ENCODE measurements at regions not wholly inside any gene's neighbourhood (a gene's known extent, or its start where the extent isn't known, plus 50 kb on each side); places are given as distances from the start of the nearest gene placed in this dataset.

DNA sequence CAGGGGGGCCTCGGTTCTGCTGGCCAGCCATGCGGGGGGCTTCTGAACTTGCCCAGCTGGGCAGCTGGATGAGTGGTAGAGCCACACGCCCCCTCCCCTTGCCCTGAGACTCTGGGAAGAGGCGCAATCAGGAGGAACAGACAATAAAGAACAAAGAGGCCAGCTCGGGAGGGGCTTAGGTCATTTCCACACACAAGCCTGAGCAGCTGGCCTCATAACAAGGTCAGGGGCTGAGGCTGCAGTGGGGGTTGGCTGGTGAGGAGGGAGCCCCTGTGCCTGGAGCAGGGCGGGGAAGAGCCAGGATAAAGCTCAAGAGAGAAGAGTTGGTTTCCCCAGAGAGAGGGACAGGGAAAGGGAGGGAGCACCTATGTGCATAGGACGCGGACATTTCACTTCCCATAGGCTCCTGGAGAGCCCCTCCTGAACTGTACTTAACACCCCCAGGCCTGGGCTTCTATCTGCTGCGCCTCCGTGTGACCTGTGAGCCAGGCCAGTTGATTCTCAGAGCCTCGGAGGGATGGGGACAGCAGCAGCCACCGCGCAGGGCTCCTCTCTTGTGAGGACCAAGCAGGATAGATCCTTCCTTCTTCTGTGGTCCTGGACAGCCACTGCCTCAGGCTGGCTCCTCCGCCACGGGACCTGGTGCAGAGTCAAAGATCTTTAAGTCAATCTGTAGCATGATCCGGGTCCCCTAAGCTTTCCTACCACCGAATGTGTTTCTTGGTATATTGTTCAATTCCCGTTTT lies 75.3 kb upstream of the GGTA1 start:
- TF ChIP-seq, protein P1, sequence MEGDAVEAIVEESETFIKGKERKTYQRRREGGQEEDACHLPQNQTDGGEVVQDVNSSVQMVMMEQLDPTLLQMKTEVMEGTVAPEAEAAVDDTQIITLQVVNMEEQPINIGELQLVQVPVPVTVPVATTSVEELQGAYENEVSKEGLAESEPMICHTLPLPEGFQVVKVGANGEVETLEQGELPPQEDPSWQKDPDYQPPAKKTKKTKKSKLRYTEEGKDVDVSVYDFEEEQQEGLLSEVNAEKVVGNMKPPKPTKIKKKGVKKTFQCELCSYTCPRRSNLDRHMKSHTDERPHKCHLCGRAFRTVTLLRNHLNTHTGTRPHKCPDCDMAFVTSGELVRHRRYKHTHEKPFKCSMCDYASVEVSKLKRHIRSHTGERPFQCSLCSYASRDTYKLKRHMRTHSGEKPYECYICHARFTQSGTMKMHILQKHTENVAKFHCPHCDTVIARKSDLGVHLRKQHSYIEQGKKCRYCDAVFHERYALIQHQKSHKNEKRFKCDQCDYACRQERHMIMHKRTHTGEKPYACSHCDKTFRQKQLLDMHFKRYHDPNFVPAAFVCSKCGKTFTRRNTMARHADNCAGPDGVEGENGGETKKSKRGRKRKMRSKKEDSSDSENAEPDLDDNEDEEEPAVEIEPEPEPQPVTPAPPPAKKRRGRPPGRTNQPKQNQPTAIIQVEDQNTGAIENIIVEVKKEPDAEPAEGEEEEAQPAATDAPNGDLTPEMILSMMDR (IDR thresholded peaks at IDR 0.05) = no peak
- TF ChIP-seq POLR2A (IDR thresholded peaks at IDR 0.05) = no peak

Measured in right lobe of liver (tissue), 4 donors.